PC-3 (cell line): ENCODE measurements at regions not wholly inside any gene's neighbourhood (a gene's known extent, or its start where the extent isn't known, plus 50 kb on each side); places are given as distances from the start of the nearest gene placed in this dataset.

Source experiments
- EZH2 ChIP-seq: fragments of 300-600 bp; sonication (generic); IDR thresholded peaks from one replicate; pipeline ENCODE4 v1.6.1; 2017; ENCODE audit warnings: antibody characterized with exemption, mild to moderate bottlenecking, low read length; ENCODE audit not compliant: unreplicated experiment
- TF ChIP-seq, protein P1 (sequence below): fragments of 300-600 bp; sonication (generic); conservative IDR thresholded peaks from 2 replicates; pipeline ENCODE4 v1.5.1; 2017; ENCODE audit warnings: antibody characterized with exemption, low read depth, mild to moderate bottlenecking, low read length

DNA sequence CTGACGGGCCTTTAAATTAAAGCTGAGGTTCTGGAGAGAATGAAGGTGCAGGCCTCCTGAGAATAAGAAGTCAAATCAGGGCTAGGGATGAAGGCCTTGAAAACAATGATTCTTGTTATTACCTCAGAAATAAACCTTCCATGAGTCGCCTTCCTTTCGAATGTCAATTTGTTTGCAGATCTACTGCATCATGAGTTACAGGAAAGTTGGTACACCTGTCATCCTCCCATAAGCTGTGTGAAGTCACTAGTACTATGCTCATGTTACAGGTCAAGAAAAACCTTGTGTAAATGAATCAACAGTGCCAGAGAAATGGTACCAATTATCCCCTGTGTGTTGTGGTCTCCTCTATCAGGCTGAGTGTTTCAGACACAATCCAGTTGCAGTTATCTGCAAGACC lies 281.2 kb upstream of the PLXNA2 start:
- TF ChIP-seq, protein P1, sequence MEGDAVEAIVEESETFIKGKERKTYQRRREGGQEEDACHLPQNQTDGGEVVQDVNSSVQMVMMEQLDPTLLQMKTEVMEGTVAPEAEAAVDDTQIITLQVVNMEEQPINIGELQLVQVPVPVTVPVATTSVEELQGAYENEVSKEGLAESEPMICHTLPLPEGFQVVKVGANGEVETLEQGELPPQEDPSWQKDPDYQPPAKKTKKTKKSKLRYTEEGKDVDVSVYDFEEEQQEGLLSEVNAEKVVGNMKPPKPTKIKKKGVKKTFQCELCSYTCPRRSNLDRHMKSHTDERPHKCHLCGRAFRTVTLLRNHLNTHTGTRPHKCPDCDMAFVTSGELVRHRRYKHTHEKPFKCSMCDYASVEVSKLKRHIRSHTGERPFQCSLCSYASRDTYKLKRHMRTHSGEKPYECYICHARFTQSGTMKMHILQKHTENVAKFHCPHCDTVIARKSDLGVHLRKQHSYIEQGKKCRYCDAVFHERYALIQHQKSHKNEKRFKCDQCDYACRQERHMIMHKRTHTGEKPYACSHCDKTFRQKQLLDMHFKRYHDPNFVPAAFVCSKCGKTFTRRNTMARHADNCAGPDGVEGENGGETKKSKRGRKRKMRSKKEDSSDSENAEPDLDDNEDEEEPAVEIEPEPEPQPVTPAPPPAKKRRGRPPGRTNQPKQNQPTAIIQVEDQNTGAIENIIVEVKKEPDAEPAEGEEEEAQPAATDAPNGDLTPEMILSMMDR, result no peak
- no peak for TF ChIP-seq EZH2
